H1 (cell line): ENCODE measurements at regions not wholly inside any gene's neighbourhood (a gene's known extent, or its start where the extent isn't known, plus 50 kb on each side); places are given as distances from the start of the nearest gene placed in this dataset.

Experiments used
- ATF2 ChIP-seq: IDR thresholded peaks from 2 replicates; pipeline ENCODE4 v1.6.1; 2012; ENCODE audit warnings: low read length, inconsistent platforms
- BCL11A ChIP-seq, 2 experiments: IDR thresholded peaks; one replicate each; pipeline ENCODE4 v1.6.1; 2011; ENCODE audit warnings: low read depth in 2 of 2, low read length in 2 of 2, mild to moderate bottlenecking in 2 of 2
- EGR1 ChIP-seq: IDR thresholded peaks from 2 replicates; pipeline ENCODE4 v1.6.1; 2011; ENCODE audit warnings: low read depth, low read length, borderline replicate concordance
- MAFK ChIP-seq: IDR thresholded peaks from 2 replicates; pipeline ENCODE4 v1.6.1; 2012; ENCODE audit warnings: low read depth, mild to moderate bottlenecking, improper control_type of control experiment, low read length
- POLR2A ChIP-seq, 2 experiments: IDR thresholded peaks; 1 replicate in 1 of 2; 2 replicates in 1 of 2; pipeline ENCODE4 v1.6.1; 2011; ENCODE audit warnings: low read depth in 2 of 2, low read length in 2 of 2, mild to moderate bottlenecking in 2 of 2; ENCODE audit errors: control extremely low read depth in 1 of 2
- POU5F1 ChIP-seq: IDR thresholded peaks from 2 replicates; pipeline ENCODE4 v1.6.1; 2011; ENCODE audit warnings: low read depth, mild to moderate bottlenecking, low read length, moderate library complexity
- RAD21 ChIP-seq, 2 experiments: IDR thresholded peaks in 1 of 2; conservative IDR thresholded peaks in 1 of 2; 2 replicates each; pipeline ENCODE4 v1.6.1; 2011; ENCODE audit warnings: low read depth in 2 of 2, low read length in 2 of 2, improper control_type of control experiment in 1 of 2, inconsistent platforms in 1 of 2, mild to moderate bottlenecking in 1 of 2, moderate library complexity in 1 of 2
- TEAD4 ChIP-seq: IDR thresholded peaks from 2 replicates; pipeline ENCODE4 v1.6.1; 2012; ENCODE audit warnings: low read depth, low read length, inconsistent platforms, mixed read lengths
- USF2 ChIP-seq: IDR thresholded peaks from 2 replicates; pipeline ENCODE4 v1.6.1; 2011; ENCODE audit warnings: low read length, improper control_type of control experiment

GRCh38 chr3:182246870-182247269 is 535.1 kb downstream of the SOX2 start (continued):
- TF ChIP-seq ATF2 (no peak), BCL11A (IDR thresholded peaks at IDR 0.05; ENCODE audit: low read depth in 2 of 2, low read length in 2 of 2) (no peak), RAD21 (IDR thresholded peaks at IDR 0.05 in 1 of 2, conservative IDR thresholded peaks at IDR 0.05 in 1 of 2; ENCODE audit: low read depth in 2 of 2, low read length in 2 of 2) (no peak), POLR2A (IDR thresholded peaks at IDR 0.05; ENCODE audit: control extremely low read depth in 1 of 2, low read depth in 2 of 2, low read length in 2 of 2) (no peak), POU5F1 (no peak), USF2 (no peak), TEAD4 (no peak), MAFK (no peak), EGR1 (no peak)
